ENCODE measurements at regions not wholly inside any gene's neighbourhood (a gene's known extent, or its start where the extent isn't known, plus 50 kb on each side); places are given as distances from the start of the nearest gene placed in this dataset.

DNA sequence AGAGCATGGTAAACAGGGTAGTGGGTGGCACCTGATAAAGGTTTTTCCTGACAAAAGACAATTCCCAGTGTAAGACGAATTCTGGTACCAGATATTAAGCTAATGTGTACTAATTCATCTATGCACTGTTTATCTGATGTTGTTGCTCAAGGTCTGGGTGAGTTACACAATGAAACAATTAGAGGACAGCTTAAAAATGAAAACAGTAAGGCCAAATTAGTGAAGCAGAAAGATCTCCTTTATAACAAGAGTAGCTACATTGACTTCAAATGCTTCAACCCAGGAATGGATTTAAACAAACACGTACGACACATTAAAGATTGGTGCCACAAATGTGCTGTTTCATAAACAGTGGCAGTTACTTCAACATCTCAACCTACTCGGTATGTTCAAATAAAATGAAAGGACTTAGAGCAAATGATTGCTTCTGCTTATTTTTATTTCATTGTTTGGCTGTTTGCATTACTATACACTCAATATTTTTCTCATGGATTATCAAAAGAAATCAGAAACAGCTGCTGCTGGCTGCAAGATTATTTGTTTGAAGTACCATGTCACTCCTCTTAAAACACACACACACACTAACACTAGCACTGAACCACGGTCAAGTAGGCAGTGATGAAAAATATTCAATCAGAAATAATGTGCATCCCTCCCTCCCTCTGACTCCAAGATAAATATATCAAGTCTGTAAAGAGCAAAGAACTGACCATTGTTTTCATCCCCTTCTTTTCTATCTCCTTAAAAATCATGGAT lies 94.4 kb upstream of the RND3 start:
- no peaks in the 10 kb centered on the region for H3K79me2 ChIP-seq
- no peaks in the 10 kb centered on the region for H3K9me3 ChIP-seq (ENCODE audit: control insufficient read depth, low read length)
- TF ChIP-seq, protein P1, sequence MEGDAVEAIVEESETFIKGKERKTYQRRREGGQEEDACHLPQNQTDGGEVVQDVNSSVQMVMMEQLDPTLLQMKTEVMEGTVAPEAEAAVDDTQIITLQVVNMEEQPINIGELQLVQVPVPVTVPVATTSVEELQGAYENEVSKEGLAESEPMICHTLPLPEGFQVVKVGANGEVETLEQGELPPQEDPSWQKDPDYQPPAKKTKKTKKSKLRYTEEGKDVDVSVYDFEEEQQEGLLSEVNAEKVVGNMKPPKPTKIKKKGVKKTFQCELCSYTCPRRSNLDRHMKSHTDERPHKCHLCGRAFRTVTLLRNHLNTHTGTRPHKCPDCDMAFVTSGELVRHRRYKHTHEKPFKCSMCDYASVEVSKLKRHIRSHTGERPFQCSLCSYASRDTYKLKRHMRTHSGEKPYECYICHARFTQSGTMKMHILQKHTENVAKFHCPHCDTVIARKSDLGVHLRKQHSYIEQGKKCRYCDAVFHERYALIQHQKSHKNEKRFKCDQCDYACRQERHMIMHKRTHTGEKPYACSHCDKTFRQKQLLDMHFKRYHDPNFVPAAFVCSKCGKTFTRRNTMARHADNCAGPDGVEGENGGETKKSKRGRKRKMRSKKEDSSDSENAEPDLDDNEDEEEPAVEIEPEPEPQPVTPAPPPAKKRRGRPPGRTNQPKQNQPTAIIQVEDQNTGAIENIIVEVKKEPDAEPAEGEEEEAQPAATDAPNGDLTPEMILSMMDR (IDR thresholded peaks at IDR 0.05), result no peak
- H2AFZ ChIP-seq, result no peak overlapping the region
- no peaks in the 10 kb centered on the region for H3K4me1 ChIP-seq
- no peaks in the 10 kb centered on the region for H3K27me3 ChIP-seq (ENCODE audit: control insufficient read depth, insufficient read depth, low read length)
- H3K4me3 ChIP-seq (ENCODE audit: low read depth, low read length), result no peak overlapping the region
- no peak overlapping the region for H3K4me2 ChIP-seq (ENCODE audit: low read length)
- H3K27ac ChIP-seq, result no peak overlapping the region
- no peak overlapping the region for H3K9ac ChIP-seq
- H3K36me3 ChIP-seq (ENCODE audit: control insufficient read depth, insufficient read depth, low read length), result no peaks in the 10 kb centered on the region

DNA sequence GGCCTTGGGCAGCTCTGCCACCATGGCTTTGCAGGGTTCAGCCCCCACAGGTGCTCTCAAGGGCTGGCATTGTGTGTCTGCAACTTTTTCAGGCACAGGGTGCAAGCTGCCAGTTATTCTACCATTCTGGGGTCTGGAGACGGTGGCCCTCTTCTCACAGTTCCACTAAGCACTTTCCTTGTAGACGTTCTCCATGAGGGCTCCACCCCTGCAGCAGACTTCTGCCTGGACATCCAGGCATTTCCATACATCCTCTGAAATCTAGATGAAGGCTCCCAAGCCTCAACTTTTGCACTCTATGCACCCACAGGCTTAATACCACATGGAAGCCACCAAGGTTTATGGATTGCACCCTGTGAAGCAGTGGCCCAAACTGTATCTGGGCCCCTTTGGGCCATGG lies 91.0 kb upstream of the RND3 start:
- Histone ChIP-seq H2AFZ (no peak overlapping the region), H3K36me3 (ENCODE audit: control insufficient read depth, insufficient read depth, low read length) (no peaks in the 10 kb centered on the region), H3K9ac (no peak overlapping the region), H3K27me3 (ENCODE audit: control insufficient read depth, insufficient read depth, low read length) (no peaks in the 10 kb centered on the region), H3K4me2 (ENCODE audit: low read length) (no peak overlapping the region), H3K27ac (no peak overlapping the region), H3K79me2 (no peaks in the 10 kb centered on the region), H3K9me3 (ENCODE audit: control insufficient read depth, low read length) (no peaks in the 10 kb centered on the region), H3K4me1 (no peaks in the 10 kb centered on the region), H3K4me3 (ENCODE audit: low read depth, low read length) (no peak overlapping the region)
- TF ChIP-seq, protein P1 (IDR thresholded peaks at IDR 0.05), result no peak

DNA sequence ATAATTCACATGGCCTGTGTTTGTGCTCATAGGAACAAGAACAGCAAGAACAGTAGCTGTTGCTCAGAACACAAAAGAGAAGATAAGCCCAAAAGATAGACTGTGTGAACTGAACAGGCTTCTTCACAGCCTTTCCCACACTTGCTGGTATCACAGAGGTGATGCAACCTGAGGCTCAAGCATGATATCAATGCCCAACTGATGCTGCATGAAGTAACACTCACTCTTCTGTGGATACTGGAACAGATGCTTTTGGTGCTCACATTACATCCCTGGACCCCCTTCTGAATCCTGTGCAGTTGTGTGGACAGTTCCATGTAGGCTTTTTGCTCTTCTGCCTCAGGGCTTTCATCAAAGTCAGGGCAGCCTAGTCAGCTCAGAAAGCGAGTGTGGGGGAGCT lies 88.4 kb upstream of the RND3 start:
- no peak overlapping the region for H3K27ac ChIP-seq
- no peaks in the 10 kb centered on the region for H3K36me3 ChIP-seq (ENCODE audit: control insufficient read depth, insufficient read depth, low read length)
- no peak overlapping the region for H3K4me3 ChIP-seq (ENCODE audit: low read depth, low read length)
- no peak overlapping the region for H3K9ac ChIP-seq
- TF ChIP-seq, protein P1 (IDR thresholded peaks at IDR 0.05), result no peak
- H3K4me1 ChIP-seq, result no peaks in the 10 kb centered on the region
- H3K27me3 ChIP-seq (ENCODE audit: control insufficient read depth, insufficient read depth, low read length), result no peaks in the 10 kb centered on the region
- H3K9me3 ChIP-seq (ENCODE audit: control insufficient read depth, low read length), result no peaks in the 10 kb centered on the region
- H3K4me2 ChIP-seq (ENCODE audit: low read length), result no peak overlapping the region
- H2AFZ ChIP-seq, result no peak overlapping the region
- no peaks in the 10 kb centered on the region for H3K79me2 ChIP-seq

DNA sequence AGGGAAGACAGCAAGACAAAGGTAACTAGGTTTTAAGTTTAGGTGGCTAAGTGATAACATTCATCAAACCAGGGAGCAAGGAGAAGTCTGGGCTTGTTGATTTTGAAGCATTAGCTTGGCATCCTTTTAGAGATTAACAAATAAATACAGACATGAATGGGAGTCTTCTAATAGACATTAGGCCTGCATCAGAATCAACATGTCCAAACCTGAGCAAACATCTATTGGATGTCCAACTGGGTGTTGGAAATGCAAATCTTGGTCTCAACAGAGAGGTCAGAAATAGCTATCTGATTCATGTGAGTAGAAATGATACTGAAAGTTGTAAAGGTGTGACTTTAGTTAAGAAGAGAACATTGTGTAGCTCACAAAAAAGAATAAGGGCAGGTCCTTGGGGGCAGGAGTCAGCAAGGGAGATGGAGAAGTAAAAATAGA lies 85.5 kb upstream of the RND3 start:
- Histone ChIP-seq H3K27ac (no peak overlapping the region), H3K9me3 (ENCODE audit: control insufficient read depth, low read length) (no peaks in the 10 kb centered on the region), H3K9ac (no peak overlapping the region), H3K4me1 (no peaks in the 10 kb centered on the region), H2AFZ (no peak overlapping the region), H3K36me3 (ENCODE audit: control insufficient read depth, insufficient read depth, low read length) (no peaks in the 10 kb centered on the region), H3K4me3 (ENCODE audit: low read depth, low read length) (no peak overlapping the region), H3K4me2 (ENCODE audit: low read length) (no peak overlapping the region), H3K79me2 (no peaks in the 10 kb centered on the region), H3K27me3 (ENCODE audit: control insufficient read depth, insufficient read depth, low read length) (no peaks in the 10 kb centered on the region)
- TF ChIP-seq, protein P1 (IDR thresholded peaks at IDR 0.05), result no peak

DNA sequence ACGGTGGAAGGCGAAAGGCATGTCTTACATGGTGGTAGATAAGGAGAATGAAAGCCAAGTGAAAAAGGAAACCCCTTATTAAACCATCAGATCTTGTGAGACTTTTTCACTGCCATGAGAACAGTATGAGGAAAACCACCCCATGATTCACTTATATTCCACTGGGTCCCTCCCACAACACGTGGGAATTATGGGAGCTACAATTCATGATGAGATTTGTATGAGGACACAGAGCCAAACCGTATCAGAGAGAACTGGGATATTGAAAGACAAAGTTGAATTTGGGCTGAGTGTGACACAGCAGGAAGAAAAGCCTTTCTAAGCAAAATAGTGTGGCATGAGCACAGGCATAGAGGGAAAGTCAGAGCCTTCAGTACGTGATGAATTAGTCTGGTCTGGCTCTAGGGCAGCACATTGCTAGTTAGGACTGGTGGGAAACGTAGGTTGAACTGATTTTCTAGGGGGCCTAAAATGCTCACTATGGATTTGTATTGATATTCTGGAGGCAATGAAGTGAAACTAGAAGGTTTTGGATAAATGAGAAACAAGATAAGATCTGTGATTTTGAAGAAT lies 84.8 kb upstream of the RND3 start:
- Histone ChIP-seq H3K27ac (no peak overlapping the region), H3K9ac (no peak overlapping the region), H2AFZ (no peak overlapping the region), H3K4me2 (ENCODE audit: low read length) (no peak overlapping the region), H3K4me3 (ENCODE audit: low read depth, low read length) (no peak overlapping the region), H3K36me3 (ENCODE audit: control insufficient read depth, insufficient read depth, low read length) (no peaks in the 10 kb centered on the region), H3K27me3 (ENCODE audit: control insufficient read depth, insufficient read depth, low read length) (no peaks in the 10 kb centered on the region), H3K9me3 (ENCODE audit: control insufficient read depth, low read length) (no peaks in the 10 kb centered on the region), H3K4me1 (no peaks in the 10 kb centered on the region), H3K79me2 (no peaks in the 10 kb centered on the region)
- TF ChIP-seq, protein P1 (IDR thresholded peaks at IDR 0.05), result no peak
